KBM-7 (cell line): ENCODE measurements at regions not wholly inside any gene's neighbourhood (a gene's known extent, or its start where the extent isn't known, plus 50 kb on each side); places are given as distances from the start of the nearest gene placed in this dataset.
"Not testable (repeated sequence)": the region's sequence is repeated elsewhere in the genome, so short reads cannot be mapped to it uniquely, and the experiment has no call there.

Experiments used
- DNase-seq: peaks from one replicate; pipeline ENCODE4 v3.0.0-alpha.2; 2015
- in situ Hi-C: fragments of 300-500 bp; cut with MboI; formaldehyde crosslinking; loops from 2 replicates; pipeline ENCODE4 v1.14.3; 2020; ENCODE audit warnings: low sequenced_read_pairs, low pct_unique_long_range_greater_than_20kb, mixed read lengths

- DNase-seq, in situ Hi-C loops: not testable (repeated sequence)
These were observed 620.6 kb downstream of the SLITRK5 start for GRCh38 chr13:88291731-88292130.

GRCh38 chr13:88294368-88294767, 623.2 kb downstream of the SLITRK5 start:
- in situ Hi-C loops, result no loop called here
- no peak for DNase-seq

GRCh38 chr13:88303157-88303556, 632.0 kb downstream of the SLITRK5 start:
- in situ Hi-C loops, result no loop called here
- no peak for DNase-seq

GRCh38 chr13:88303605-88304004, 632.4 kb downstream of the SLITRK5 start:
- in situ Hi-C loops, result no loop called here
- DNase-seq, result peak; percentile 2

GRCh38 chr13:88314496-88314895, 643.3 kb downstream of the SLITRK5 start:
- in situ Hi-C loops, result no loop called here

GRCh38 chr13:88329066-88329465, 657.9 kb downstream of the SLITRK5 start:
- no peak for DNase-seq
- in situ Hi-C loops, result no loop called here

More at GRCh38 chr13:88314496-88314895, 643.3 kb downstream of the SLITRK5 start:
- DNase-seq, result no peak

GRCh38 chr13:88339271-88339741, 668.1 kb downstream of the SLITRK5 start:
- DNase-seq, result no peak
- in situ Hi-C loops, result no loop called here

GRCh38 chr13:88345171-88345847, 674.1 kb downstream of the SLITRK5 start:
- in situ Hi-C loops, result no loop called here

GRCh38 chr13:88360761-88361160, 689.6 kb downstream of the SLITRK5 start:
- no peak for DNase-seq
- in situ Hi-C loops, result no loop called here

More at GRCh38 chr13:88345171-88345847, 674.1 kb downstream of the SLITRK5 start:
- no peak for DNase-seq

GRCh38 chr13:88369866-88370265, 698.7 kb downstream of the SLITRK5 start:
- DNase-seq, result no peak

GRCh38 chr13:88376760-88377388, 705.7 kb downstream of the SLITRK5 start:
- in situ Hi-C loops, result no loop called here
- DNase-seq, result no peak

More at GRCh38 chr13:88369866-88370265, 698.7 kb downstream of the SLITRK5 start:
- in situ Hi-C loops, result no loop called here

- no peak for DNase-seq
- in situ Hi-C loops, result no loop called here
These were observed 706.7 kb downstream of the SLITRK5 start for GRCh38 chr13:88377852-88378251.

- no peak for DNase-seq
- in situ Hi-C loops, result no loop called here
These were observed 713.4 kb downstream of the SLITRK5 start for GRCh38 chr13:88384542-88384941.

- in situ Hi-C loops, result no loop called here
- DNase-seq, result no peak
These were observed 724.6 kb downstream of the SLITRK5 start for GRCh38 chr13:88395804-88396203.

- in situ Hi-C loops, result no loop called here
- DNase-seq, result no peak
These were observed 740.5 kb downstream of the SLITRK5 start for GRCh38 chr13:88411696-88412095.

GRCh38 chr13:88417801-88418200, 746.6 kb downstream of the SLITRK5 start:
- DNase-seq, result no peak
- in situ Hi-C loops, result no loop called here

- no peak for DNase-seq
- in situ Hi-C loops, result no loop called here
These were observed 753.3 kb downstream of the SLITRK5 start for GRCh38 chr13:88424463-88424862.

- in situ Hi-C loops, result no loop called here
- DNase-seq, result no peak
These were observed 755.5 kb downstream of the SLITRK5 start for GRCh38 chr13:88426661-88427060.

GRCh38 chr13:88429862-88430261, 758.7 kb downstream of the SLITRK5 start:
- in situ Hi-C loops, result no loop called here

GRCh38 chr13:88434953-88435352, 763.8 kb downstream of the SLITRK5 start:
- DNase-seq, result no peak
- in situ Hi-C loops, result no loop called here

More at GRCh38 chr13:88429862-88430261, 758.7 kb downstream of the SLITRK5 start:
- DNase-seq, result no peak

- in situ Hi-C loops, result no loop called here
- DNase-seq, result no peak
These were observed 765.8 kb downstream of the SLITRK5 start for GRCh38 chr13:88436974-88437373.
